A549 (cell line): ENCODE measurements at regions not wholly inside any gene's neighbourhood (a gene's known extent, or its start where the extent isn't known, plus 50 kb on each side); places are given as distances from the start of the nearest gene placed in this dataset.
"Not testable (repeated sequence)": the region's sequence is repeated elsewhere in the genome, so short reads cannot be mapped to it uniquely, and the experiment has no call there.

ENCODE experiments used
- CTCF ChIP-seq: fragments of >200 bp; sonication (Bioruptor Twin); formaldehyde crosslinking; IDR thresholded peaks from 3 replicates; pipeline ENCODE4 v1.5.1; 2016
- HEYL ChIP-seq: fragments of 250-450 bp; sonication (Bioruptor Pico); IDR thresholded peaks from 2 replicates; pipeline ENCODE4 v1.8.0; 2021; ENCODE audit warnings: mild to moderate bottlenecking, moderate library complexity
- HMGXB4 ChIP-seq: fragments of 250-450 bp; sonication (Bioruptor Pico); IDR thresholded peaks from 2 replicates; pipeline ENCODE4 v1.5.0; 2021; ENCODE audit warnings: mild to moderate bottlenecking, moderate library complexity, borderline replicate concordance
- JUNB ChIP-seq: fragments of >200 bp; sonication (Bioruptor Twin); formaldehyde crosslinking; IDR thresholded peaks from 2 replicates; pipeline ENCODE4 v1.6.1; 2016
- MAX ChIP-seq: IDR thresholded peaks from 2 replicates; pipeline ENCODE4 v1.6.1; 2012
- POLR2A ChIP-seq: IDR thresholded peaks from 2 replicates; pipeline ENCODE4 v1.6.1; 2012; ENCODE audit warnings: mild to moderate bottlenecking, low read length
- POLR2AphosphoS2 ChIP-seq: conservative IDR thresholded peaks from 2 replicates; pipeline ENCODE4 v1.6.1; 2012; ENCODE audit warnings: low read length, improper control_type of control experiment, inconsistent platforms
- RAD21 ChIP-seq, 2 experiments: fragments of >200 bp in 1 of 2; sonication (Bioruptor Twin) in 1 of 2; formaldehyde crosslinking in 1 of 2; IDR thresholded peaks in 1 of 2; conservative IDR thresholded peaks in 1 of 2; 2 replicates in 1 of 2; 3 replicates in 1 of 2; pipeline ENCODE4 v1.6.1; 2012 to 2018; ENCODE audit warnings: inconsistent platforms in 1 of 2
- REST ChIP-seq: fragments of 200-600 bp; sonication (generic); IDR thresholded peaks from 2 replicates; pipeline ENCODE4 v1.6.1; 2016; ENCODE audit warnings: antibody characterized with exemption, mild to moderate bottlenecking, moderate library complexity
- SREBF2 ChIP-seq: fragments of 450-650 bp; IDR thresholded peaks from 2 replicates; pipeline ENCODE4 v1.6.1; 2014; ENCODE audit warnings: mild to moderate bottlenecking, moderate library complexity

GRCh38 chr5:103676198-103676597 is 113.6 kb upstream of the NUDT12 start:
- not testable (repeated sequence) for TF ChIP-seq POLR2A; HMGXB4; MAX; CTCF; SREBF2; REST; HEYL (CRISPR knock-in tag); RAD21 (conservative IDR thresholded peaks at IDR 0.05 in 1 of 2, IDR thresholded peaks at IDR 0.05 in 1 of 2); POLR2AphosphoS2; JUNB
